Activated CD8-positive, alpha-beta T cell treated with anti-CD3 and anti-CD28 coated beads, Interleukin-2, amount 10 ng/mL, durations not matched to agents 7 days and 5 days (primary cell): ENCODE measurements at regions not wholly inside any gene's neighbourhood (a gene's known extent, or its start where the extent isn't known, plus 50 kb on each side); places are given as distances from the start of the nearest gene placed in this dataset.

Experiments
- ATAC-seq: fragments of 150-1000 bp; cut with Tn5 transposase; one replicate; pipeline ENCODE4 v1.10.0; 2021; ENCODE audit warnings: moderate library complexity
- CTCF ChIA-PET: fragments of 350-600 bp; sonication (Branson Sonifier 250); formaldehyde crosslinking; loops from one replicate; lab custom pipeline; 2021; ENCODE audit warnings: antibody characterized with exemption; lab: Charles Lee
- POLR2A ChIA-PET: fragments of 350-600 bp; sonication (Branson Sonifier 250); formaldehyde crosslinking; loops from one replicate; lab custom pipeline; 2021; ENCODE audit warnings: antibody characterized with exemption; lab: Charles Lee
- DNase-seq: peaks from one replicate; pipeline ENCODE4 v3.0.0-alpha.2; 2020
- H3K27ac Mint-ChIP-seq: one replicate; pipeline ENCODE4 v1.8.0; 2021; ENCODE audit warnings: mild to moderate bottlenecking, mixed read lengths
- H3K27me3 Mint-ChIP-seq: one replicate; pipeline ENCODE4 v1.8.0; 2021; ENCODE audit warnings: low read depth, mixed read lengths
- H3K36me3 Mint-ChIP-seq: one replicate; pipeline ENCODE4 v1.8.0; 2021; ENCODE audit warnings: low read depth, mixed read lengths
- H3K4me1 Mint-ChIP-seq: one replicate; pipeline ENCODE4 v1.8.0; 2021; ENCODE audit warnings: low read depth, mixed read lengths
- H3K4me3 Mint-ChIP-seq: one replicate; pipeline ENCODE4 v1.8.0; 2021; ENCODE audit warnings: mild to moderate bottlenecking, mixed read lengths
- H3K9me3 Mint-ChIP-seq: one replicate; pipeline ENCODE4 v1.8.0; 2022; ENCODE audit warnings: mixed read lengths; ENCODE audit not compliant: insufficient read depth

- no peaks in the 10 kb centered on the region for H3K36me3 Mint-ChIP-seq
- no peak for ATAC-seq
- H3K27ac Mint-ChIP-seq = no peak overlapping the region
- no peaks in the 10 kb centered on the region for H3K4me1 Mint-ChIP-seq
- no peak overlapping the region for H3K4me3 Mint-ChIP-seq
- H3K9me3 Mint-ChIP-seq = no peaks in the 10 kb centered on the region
- CTCF ChIA-PET = no interaction called here
- POLR2A ChIA-PET = no interaction called here
- DNase-seq = no peak
- no peaks in the 10 kb centered on the region for H3K27me3 Mint-ChIP-seq
Measured at GRCh38 chr5:33008751-33009418, 297.8 kb downstream of the NPR3 start.

DNA sequence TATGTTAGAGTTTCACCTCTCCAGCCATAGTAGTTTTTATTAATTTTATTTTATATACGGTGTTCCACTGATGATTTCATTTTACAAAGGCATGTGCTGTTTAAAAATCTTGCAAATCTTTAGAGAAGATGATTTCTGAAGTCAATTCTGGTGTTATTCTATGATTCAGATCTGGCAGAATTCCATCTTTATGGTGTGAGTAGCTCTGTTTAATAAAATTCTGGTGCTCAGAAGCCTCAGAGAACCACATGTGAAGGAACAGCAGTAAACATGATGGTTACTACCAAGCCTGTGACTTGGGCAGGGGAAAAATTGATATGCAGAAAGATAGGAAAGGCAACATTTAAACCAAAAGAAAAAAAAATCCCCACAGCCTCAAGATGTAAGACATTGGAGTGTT, 299.7 kb downstream of the NPR3 start:
- no peaks in the 10 kb centered on the region for H3K36me3 Mint-ChIP-seq
- no peak overlapping the region for H3K27ac Mint-ChIP-seq
- DNase-seq (no peak), ATAC-seq (no peak)
- no peaks in the 10 kb centered on the region for H3K4me1 Mint-ChIP-seq
- ChIA-PET CTCF (no interaction called here), POLR2A (no interaction called here)
- no peak overlapping the region for H3K4me3 Mint-ChIP-seq
- no peaks in the 10 kb centered on the region for H3K27me3 Mint-ChIP-seq
- peaks cover 7% of the 10 kb centered on the region for H3K9me3 Mint-ChIP-seq

DNA sequence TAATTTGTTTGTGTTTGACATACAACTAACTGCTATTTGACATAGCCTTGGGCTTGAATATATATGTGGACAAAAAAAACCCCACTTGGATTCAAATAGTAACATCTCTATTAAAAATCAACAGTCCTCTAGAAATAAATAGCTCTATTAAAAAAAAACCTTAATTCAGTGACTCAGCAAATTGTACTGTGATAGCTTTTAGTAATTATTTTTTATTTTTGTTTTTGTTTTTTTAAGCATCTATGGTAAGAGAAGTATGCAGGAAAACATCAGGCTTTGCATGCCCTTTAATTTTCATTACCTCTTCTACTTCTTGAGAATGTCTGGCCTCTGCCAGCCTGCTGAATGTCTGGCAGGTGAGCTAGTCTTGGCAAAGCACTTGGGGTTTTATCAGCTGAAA, 300.7 kb downstream of the NPR3 start:
- Mint-ChIP-seq H3K27ac (no peak overlapping the region), H3K9me3 (peaks cover 8% of the 10 kb centered on the region), H3K4me3 (no peak overlapping the region), H3K27me3 (no peaks in the 10 kb centered on the region), H3K36me3 (no peaks in the 10 kb centered on the region), H3K4me1 (no peaks in the 10 kb centered on the region)
- no peak for ATAC-seq
- POLR2A ChIA-PET = no interaction called here
- no peak for DNase-seq
- CTCF ChIA-PET = no interaction called here

DNA sequence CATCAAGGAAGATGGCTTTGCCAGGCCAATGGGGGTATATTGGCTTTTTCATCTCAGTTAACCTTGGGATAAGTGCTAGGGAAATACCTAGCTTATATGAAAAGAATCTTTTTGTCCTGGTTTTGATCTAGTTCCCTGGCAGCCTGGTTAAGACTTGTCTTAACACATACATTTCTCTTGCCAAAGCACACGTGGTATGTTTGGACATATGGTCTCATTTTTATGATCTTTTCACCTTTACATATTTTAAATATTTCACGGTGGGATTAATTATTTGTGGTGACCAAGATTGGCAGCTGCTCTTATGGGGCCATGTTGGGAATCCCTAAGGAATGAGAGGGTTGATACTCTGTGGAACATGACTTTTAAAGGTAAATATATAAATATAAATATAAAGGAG, 312.5 kb downstream of the NPR3 start:
- Mint-ChIP-seq H3K9me3 (no peaks in the 10 kb centered on the region), H3K27me3 (no peaks in the 10 kb centered on the region), H3K36me3 (no peaks in the 10 kb centered on the region), H3K4me1 (no peaks in the 10 kb centered on the region), H3K27ac (no peak overlapping the region), H3K4me3 (no peak overlapping the region)
- DNase-seq (no peak), ATAC-seq (no peak)
- POLR2A ChIA-PET = no interaction called here
- CTCF ChIA-PET = no interaction called here

DNA sequence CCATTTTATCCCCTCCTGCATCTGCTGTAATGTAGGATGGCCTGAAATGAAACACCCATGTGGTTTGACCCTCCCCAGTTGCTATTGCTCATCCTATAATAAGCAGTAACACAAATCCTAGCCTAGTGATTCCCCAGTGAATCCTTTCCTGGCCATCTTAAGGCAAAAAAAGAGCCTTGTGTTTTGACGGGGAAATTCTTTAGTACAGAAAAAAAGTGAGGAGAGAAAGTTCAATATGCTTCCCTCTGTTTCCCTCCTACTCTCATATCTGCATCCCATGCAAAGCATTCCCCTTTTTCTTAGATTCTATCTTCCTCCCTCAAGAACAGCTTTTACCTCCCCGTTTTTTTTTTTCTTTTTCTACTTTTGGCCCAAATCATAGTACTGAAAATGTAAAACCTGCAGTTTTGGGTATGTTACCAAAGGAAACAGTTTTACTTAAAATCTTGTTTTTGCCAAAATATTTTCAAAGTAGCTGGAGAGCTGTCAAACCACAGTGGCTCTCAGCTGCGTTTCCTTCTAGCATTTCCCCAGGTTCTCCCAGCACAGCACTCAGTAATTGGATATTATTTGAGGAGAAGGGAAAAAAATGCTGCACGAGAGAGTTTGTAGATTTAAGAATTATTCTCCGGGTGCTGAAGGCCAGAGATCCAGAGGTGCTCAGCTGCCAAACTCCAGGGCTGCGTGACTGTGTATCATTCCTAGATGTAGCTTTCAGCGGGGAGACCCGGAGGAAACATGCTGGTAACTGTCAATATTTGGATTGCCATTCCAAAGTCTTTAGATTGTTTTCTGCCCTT, 321.4 kb downstream of the NPR3 start:
- Mint-ChIP-seq H3K27me3 (no peaks in the 10 kb centered on the region), H3K4me3 (no peak overlapping the region), H3K9me3 (no peaks in the 10 kb centered on the region), H3K27ac (no peak overlapping the region), H3K4me1 (no peaks in the 10 kb centered on the region), H3K36me3 (no peaks in the 10 kb centered on the region)
- no peak for DNase-seq
- POLR2A ChIA-PET = no interaction called here
- ATAC-seq = no peak
- CTCF ChIA-PET = no interaction called here

GRCh38 chr5:33033516-33033915, 322.4 kb downstream of the NPR3 start:
- no peak for ATAC-seq

GRCh38 chr5:33034777-33035176, 323.7 kb downstream of the NPR3 start:
- Mint-ChIP-seq H3K4me1 (no peaks in the 10 kb centered on the region), H3K27ac (no peak overlapping the region), H3K27me3 (no peaks in the 10 kb centered on the region), H3K9me3 (no peaks in the 10 kb centered on the region), H3K4me3 (no peak overlapping the region), H3K36me3 (no peaks in the 10 kb centered on the region)
- POLR2A ChIA-PET = no interaction called here
- no peak for ATAC-seq
- DNase-seq = no peak
- CTCF ChIA-PET = no interaction called here

More at GRCh38 chr5:33033516-33033915, 322.4 kb downstream of the NPR3 start:
- ChIA-PET CTCF (no interaction called here), POLR2A (no interaction called here)
- H3K27me3 Mint-ChIP-seq = no peaks in the 10 kb centered on the region
- DNase-seq = no peak
- no peaks in the 10 kb centered on the region for H3K36me3 Mint-ChIP-seq
- no peaks in the 10 kb centered on the region for H3K9me3 Mint-ChIP-seq
- no peaks in the 10 kb centered on the region for H3K4me1 Mint-ChIP-seq
- no peak overlapping the region for H3K4me3 Mint-ChIP-seq
- H3K27ac Mint-ChIP-seq = no peak overlapping the region

GRCh38 chr5:33035851-33036527, 324.9 kb downstream of the NPR3 start:
- POLR2A ChIA-PET = no interaction called here

GRCh38 chr5:33037076-33037475, 326.0 kb downstream of the NPR3 start:
- ChIA-PET CTCF (no interaction called here), POLR2A (no interaction called here)
- H3K9me3 Mint-ChIP-seq = no peaks in the 10 kb centered on the region
- H3K4me1 Mint-ChIP-seq = no peaks in the 10 kb centered on the region
- H3K4me3 Mint-ChIP-seq = no peak overlapping the region
- ATAC-seq (no peak), DNase-seq (no peak)
- no peak overlapping the region for H3K27ac Mint-ChIP-seq
- H3K27me3 Mint-ChIP-seq = no peaks in the 10 kb centered on the region
- no peaks in the 10 kb centered on the region for H3K36me3 Mint-ChIP-seq

More at GRCh38 chr5:33035851-33036527, 324.9 kb downstream of the NPR3 start:
- Mint-ChIP-seq H3K27me3 (no peaks in the 10 kb centered on the region), H3K9me3 (no peaks in the 10 kb centered on the region), H3K4me1 (no peaks in the 10 kb centered on the region), H3K36me3 (no peaks in the 10 kb centered on the region), H3K4me3 (no peak overlapping the region), H3K27ac (no peak overlapping the region)
- DNase-seq (no peak), ATAC-seq (no peak)
- CTCF ChIA-PET = no interaction called here

DNA sequence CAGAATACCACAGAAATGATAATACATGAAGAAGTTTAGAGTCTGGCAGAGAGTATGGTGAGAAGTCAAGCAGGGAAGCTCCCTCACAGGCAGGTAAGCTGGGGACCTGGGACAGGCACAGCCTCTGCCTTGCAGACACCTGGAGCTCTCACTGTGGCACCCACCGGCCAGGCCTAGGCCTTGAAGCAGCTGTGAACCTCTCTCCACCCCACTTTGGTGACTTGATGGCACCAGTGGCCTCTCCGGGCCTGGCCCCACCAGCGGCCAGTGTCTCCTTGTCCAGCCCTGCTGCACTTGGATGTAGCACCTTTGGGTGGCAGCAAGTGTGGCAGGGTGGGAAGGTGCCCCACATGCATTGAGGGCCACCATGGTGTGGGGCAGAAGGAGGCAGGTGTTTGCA, 330.5 kb downstream of the NPR3 start:
- DNase-seq = no peak
- H3K4me3 Mint-ChIP-seq = no peak overlapping the region
- H3K4me1 Mint-ChIP-seq = no peaks in the 10 kb centered on the region
- H3K9me3 Mint-ChIP-seq = no peaks in the 10 kb centered on the region
- no peak for ATAC-seq
- H3K27me3 Mint-ChIP-seq = no peaks in the 10 kb centered on the region
- H3K27ac Mint-ChIP-seq = no peak overlapping the region
- H3K36me3 Mint-ChIP-seq = no peaks in the 10 kb centered on the region
- CTCF ChIA-PET = no interaction called here
- POLR2A ChIA-PET = no interaction called here

- H3K4me1 Mint-ChIP-seq = no peaks in the 10 kb centered on the region
- no peaks in the 10 kb centered on the region for H3K9me3 Mint-ChIP-seq
- POLR2A ChIA-PET = no interaction called here
- ATAC-seq = no peak
- DNase-seq = no peak
- no peak overlapping the region for H3K4me3 Mint-ChIP-seq
- no peak overlapping the region for H3K27ac Mint-ChIP-seq
- no peaks in the 10 kb centered on the region for H3K27me3 Mint-ChIP-seq
- no peaks in the 10 kb centered on the region for H3K36me3 Mint-ChIP-seq
- CTCF ChIA-PET = no interaction called here
Measured at GRCh38 chr5:33043343-33043997, 332.3 kb downstream of the NPR3 start.

DNA sequence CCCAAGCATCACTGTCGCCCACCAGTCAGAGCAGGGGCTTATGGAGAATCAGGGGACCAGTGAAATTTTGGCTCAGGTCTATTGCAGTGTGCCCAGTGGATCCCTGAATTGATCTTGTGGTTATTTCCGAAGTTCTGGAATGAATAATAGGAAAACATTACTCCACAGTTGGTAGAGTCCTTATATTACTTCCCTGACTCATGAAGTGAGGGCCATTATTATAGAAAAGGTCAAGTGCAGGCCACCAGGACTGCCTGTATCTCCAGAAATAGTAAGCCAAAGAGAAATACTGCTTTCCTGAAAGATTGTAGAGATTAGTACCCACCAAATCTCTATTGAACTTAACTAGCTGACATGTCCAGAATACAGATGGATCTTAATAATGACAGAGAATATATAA, 335.0 kb downstream of the NPR3 start:
- CTCF ChIA-PET = no interaction called here
- H3K9me3 Mint-ChIP-seq = no peaks in the 10 kb centered on the region
- no peaks in the 10 kb centered on the region for H3K27me3 Mint-ChIP-seq
- H3K4me3 Mint-ChIP-seq = no peak overlapping the region
- H3K27ac Mint-ChIP-seq = no peak overlapping the region
- POLR2A ChIA-PET = no interaction called here
- no peaks in the 10 kb centered on the region for H3K4me1 Mint-ChIP-seq
- no peaks in the 10 kb centered on the region for H3K36me3 Mint-ChIP-seq
- no peak for DNase-seq
- no peak for ATAC-seq
